Endothelial cell of umbilical vein (primary cell): ENCODE measurements at regions not wholly inside any gene's neighbourhood (a gene's known extent, or its start where the extent isn't known, plus 50 kb on each side); places are given as distances from the start of the nearest gene placed in this dataset.

Experiments
- BruUV-seq: library from RNA; stranded (reverse); fragments of 400-500 nt; replicated peaks from 2 replicates; lab custom pipeline; 2021; lab: Mats Ljungman, UMichigan
- CTCF ChIA-PET: fragments of 300-600, 350-600 bp; sonication (Branson Sonifier 250); formaldehyde crosslinking; loops from one replicate; lab custom pipeline; 2021; ENCODE audit warnings: antibody characterized with exemption, inconsistent platforms; lab: Charles Lee
- POLR2A ChIA-PET: fragments of 300-600, 350-600 bp; sonication (Branson Sonifier 250); formaldehyde crosslinking; loops from one replicate; lab custom pipeline; 2021; ENCODE audit warnings: antibody characterized with exemption, inconsistent platforms; lab: Charles Lee
- DNase-seq: peaks from one replicate; pipeline ENCODE4 v3.0.0-alpha.2; 2011; ENCODE audit warnings: low read depth, low spot score
- FAIRE-seq: peaks from 2 replicates; lab custom pipeline; 2011; peaks lifted over from hg19 to GRCh38; lab: Jason Lieb, UNC
- H2AFZ ChIP-seq: 2 replicates; pipeline ENCODE4 v1.6.0; 2012; ENCODE audit warnings: low read depth, low read length, control low read depth, inconsistent platforms
- H3K27ac ChIP-seq: 2 replicates; pipeline ENCODE4 v1.5.1; 2011; ENCODE audit warnings: low read depth, mild to moderate bottlenecking, control low read depth, low read length, moderate library complexity; ENCODE audit not compliant: insufficient read depth
- H3K27me3 ChIP-seq, 2 experiments: 2 replicates each; pipeline versions ENCODE4 v1.6.0 to v1.6.1; 2011; ENCODE audit warnings: low read length in 2 of 2, mixed read lengths in 1 of 2; ENCODE audit not compliant: control insufficient read depth in 2 of 2, insufficient read depth in 2 of 2
- H3K36me3 ChIP-seq, 2 experiments: 2 replicates in 1 of 2; 3 replicates in 1 of 2; pipeline ENCODE4 v1.5.1; 2011; ENCODE audit warnings: low read length in 2 of 2, mild to moderate bottlenecking in 1 of 2, moderate library complexity in 1 of 2; ENCODE audit not compliant: control insufficient read depth in 2 of 2, insufficient read depth in 2 of 2; ENCODE audit errors: extremely low read depth in 1 of 2
- H3K4me1 ChIP-seq: 3 replicates; pipeline ENCODE4 v1.5.1; 2011; ENCODE audit warnings: mild to moderate bottlenecking, low read length; ENCODE audit not compliant: control insufficient read depth, insufficient read depth; ENCODE audit errors: extremely low read depth
- H3K4me2 ChIP-seq: 2 replicates; pipeline ENCODE4 v1.6.1; 2011; ENCODE audit warnings: low read length, control low read depth, mixed read lengths; ENCODE audit not compliant: insufficient read depth
- H3K4me3 ChIP-seq, 3 experiments: fragments of 200-600 bp in 1 of 3; sonication (generic), shearing (Covaris generic) in 1 of 3; replicated peaks in 1 of 3; 2 replicates each; pipeline ENCODE4 v1.5.1; 2011 to 2016; ENCODE audit warnings: control low read depth in 3 of 3, low read length in 3 of 3, mild to moderate bottlenecking in 2 of 3, inconsistent platforms in 1 of 3, low read depth in 1 of 3, moderate library complexity in 1 of 3; ENCODE audit not compliant: insufficient read depth in 1 of 3
- H3K79me2 ChIP-seq: 2 replicates; pipeline ENCODE4 v1.6.0; 2012; ENCODE audit warnings: low read length, inconsistent platforms; ENCODE audit not compliant: control insufficient read depth, insufficient read depth
- H3K9ac ChIP-seq: replicated peaks from 2 replicates; pipeline ENCODE3; 2011; ENCODE audit warnings: low read length, control low read depth; ENCODE audit not compliant: insufficient read depth; ENCODE audit errors: extremely low read depth
- H3K9me1 ChIP-seq: replicated peaks from 3 replicates; pipeline ENCODE4 v1.6.0; 2011; ENCODE audit warnings: mild to moderate bottlenecking, low read length; ENCODE audit not compliant: control insufficient read depth, insufficient read depth; ENCODE audit errors: extremely low read depth
- H3K9me3 ChIP-seq: replicated peaks from 2 replicates; pipeline ENCODE4 v1.5.1; 2012; ENCODE audit warnings: low read length, inconsistent platforms; ENCODE audit not compliant: control insufficient read depth, insufficient read depth
- H4K20me1 ChIP-seq: replicated peaks from 2 replicates; pipeline ENCODE3; 2011; ENCODE audit warnings: mild to moderate bottlenecking, low read length; ENCODE audit not compliant: control insufficient read depth, insufficient read depth; ENCODE audit errors: extremely low read depth
- CTCF ChIP-seq, 2 donors: IDR thresholded peaks; 1 replicate in 1 of 2; 2 replicates in 1 of 2; pipeline ENCODE4 v1.5.1; 2011; ENCODE audit warnings: low read length in 2 of 2, mild to moderate bottlenecking in 2 of 2, moderate library complexity in 2 of 2, control low read depth in 1 of 2, inconsistent platforms in 1 of 2, low read depth in 1 of 2; ENCODE audit not compliant: insufficient read depth in 1 of 2; ENCODE audit errors: extremely low read depth in 1 of 2
- EZH2 ChIP-seq: IDR thresholded peaks from 2 replicates; pipeline ENCODE4 v1.6.1; 2012; ENCODE audit warnings: borderline replicate concordance, low read depth, mild to moderate bottlenecking, moderate library complexity, low read length, inconsistent platforms; ENCODE audit not compliant: severe bottlenecking
- FOS ChIP-seq: IDR thresholded peaks from 2 replicates; pipeline ENCODE4 v1.6.1; 2011; ENCODE audit warnings: mild to moderate bottlenecking, low read length, moderate library complexity, borderline replicate concordance; ENCODE audit not compliant: insufficient read depth
- GATA2 ChIP-seq: IDR thresholded peaks from 2 replicates; pipeline ENCODE4 v1.7.0; 2011; ENCODE audit warnings: low read depth, mild to moderate bottlenecking, moderate library complexity, mixed read lengths, low read length; ENCODE audit not compliant: insufficient read length, insufficient read depth
- JUN ChIP-seq: IDR thresholded peaks from 2 replicates; pipeline ENCODE4 v1.6.1; 2011; ENCODE audit warnings: borderline replicate concordance, low read depth; ENCODE audit not compliant: insufficient read length, insufficient read depth
- MAX ChIP-seq: IDR thresholded peaks from 2 replicates; pipeline ENCODE4 v1.6.1; 2011; ENCODE audit not compliant: insufficient read depth, insufficient read length
- MYC ChIP-seq: IDR thresholded peaks from one replicate; pipeline ENCODE4 v1.6.1; 2011; ENCODE audit warnings: mild to moderate bottlenecking, low read depth, low read length
- POLR2A ChIP-seq: IDR thresholded peaks from 2 replicates; pipeline ENCODE4 v1.6.1; 2012; ENCODE audit warnings: low read depth, mild to moderate bottlenecking, control low read depth, low read length
- POLR2AphosphoS5 ChIP-seq: IDR thresholded peaks from 2 replicates; pipeline ENCODE4 v1.6.1; 2012; ENCODE audit warnings: low read depth, mild to moderate bottlenecking, control low read depth, low read length, moderate library complexity; ENCODE audit not compliant: insufficient read depth
- dilution Hi-C: fragments of 300-500 bp; cut with MboI; formaldehyde crosslinking; loops from one replicate; pipeline ENCODE4 v1.15.0; 2019; ENCODE audit warnings: low sequenced_read_pairs; ENCODE audit not compliant: extremely low pct_ligation_motif_present
- intact Hi-C: fragments of 100-400 bp; cut with micrococcal nuclease; formaldehyde crosslinking; loops from one replicate; pipeline ENCODE4 v1.10.0; 2022

- CTCF ChIA-PET = no interaction called here
- H3K27me3 ChIP-seq = peaks cover 0 to 2% of the 10 kb centered on the region in 2 experiments
- FAIRE-seq (no peak), DNase-seq (no peak)
- no peaks in the 10 kb centered on the region for H3K36me3 ChIP-seq
- no peak overlapping the region for H3K9ac ChIP-seq
- TF ChIP-seq CTCF (IDR thresholded peaks at IDR 0.05; ENCODE audit: extremely low read depth in 1 of 2, insufficient read depth in 1 of 2, low read depth in 1 of 2, low read length in 2 of 2) (no peak), EZH2 (no peak), JUN (no peak), POLR2AphosphoS5 (no peak), FOS (no peak), MYC (no peak), POLR2A (no peak), MAX (no peak), GATA2 (no peak)
- H4K20me1 ChIP-seq = no peaks in the 10 kb centered on the region
- H3K4me3 ChIP-seq = no peak overlapping the region
- H3K9me3 ChIP-seq = no peaks in the 10 kb centered on the region
- POLR2A ChIA-PET = no interaction called here
- dilution Hi-C loops (no loop called here), intact Hi-C loops (no loop called here)
- BruUV-seq = no TSS peak
- H3K4me2 ChIP-seq = no peak overlapping the region
- no peaks in the 10 kb centered on the region for H3K79me2 ChIP-seq
- no peaks in the 10 kb centered on the region for H3K4me1 ChIP-seq
- H3K9me1 ChIP-seq = no peaks in the 10 kb centered on the region
- no peak overlapping the region for H3K27ac ChIP-seq
- H2AFZ ChIP-seq = no peak overlapping the region
Observed at GRCh38 chr12:111157486-111157885, 211.4 kb downstream of the PHETA1 start.
